GM18498 (cell line): ENCODE measurements at regions not wholly inside any gene's neighbourhood (a gene's known extent, or its start where the extent isn't known, plus 50 kb on each side); places are given as distances from the start of the nearest gene placed in this dataset.
"Not testable (repeated sequence)": the region's sequence is repeated elsewhere in the genome, so short reads cannot be mapped to it uniquely, and the experiment has no call there.

Source experiments
- ATAC-seq: cut with Tn5 transposase; IDR thresholded peaks from one replicate; pipeline ENCODE4 v1.9.1; 2021; ENCODE audit warnings: mild to moderate bottlenecking, moderate library complexity; ENCODE audit not compliant: unreplicated experiment

DNA sequence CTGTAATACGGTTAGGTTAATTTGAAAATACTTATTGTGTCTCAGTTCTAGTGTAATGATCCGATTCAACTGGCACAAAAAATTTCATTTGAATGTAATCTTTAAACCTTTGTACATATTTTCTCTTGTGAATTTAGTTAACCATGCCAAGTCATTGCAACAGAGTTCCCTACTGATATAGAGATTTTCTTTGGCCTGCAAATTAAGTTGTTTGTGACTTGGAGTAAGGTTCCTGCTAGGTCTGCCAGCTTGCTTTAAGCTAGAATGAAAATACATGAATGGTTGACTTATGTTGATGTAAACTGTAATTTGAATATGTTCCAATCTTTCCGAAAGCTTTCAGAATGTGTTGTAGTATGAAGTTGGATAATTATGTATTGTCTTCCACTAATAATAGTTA, 1004.1 kb upstream of the EDIL3 start:
- ATAC-seq = no peak

GRCh38 chr5:85392309-85392708, 1007.6 kb upstream of the EDIL3 start:
- ATAC-seq = not testable (repeated sequence)

DNA sequence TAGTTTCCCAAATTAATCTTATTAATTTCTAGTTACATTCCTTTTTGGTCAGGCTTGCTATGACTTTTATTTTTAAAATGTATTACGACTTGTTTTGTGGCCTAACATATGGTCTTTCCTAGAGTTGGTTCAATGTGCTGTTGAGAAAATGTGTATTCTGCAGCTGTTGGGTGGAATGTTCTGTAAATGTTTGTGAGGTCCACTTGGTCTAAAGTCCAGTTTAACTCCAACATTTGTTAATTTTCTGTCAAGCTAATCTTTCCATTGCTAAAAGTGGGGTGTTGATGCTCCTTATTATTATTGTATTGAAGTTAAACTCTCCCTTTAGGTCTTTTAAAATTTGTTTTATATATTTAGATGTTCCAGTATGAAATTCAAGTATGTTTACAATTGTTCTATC, 1010.8 kb upstream of the EDIL3 start:
- ATAC-seq = no peak

DNA sequence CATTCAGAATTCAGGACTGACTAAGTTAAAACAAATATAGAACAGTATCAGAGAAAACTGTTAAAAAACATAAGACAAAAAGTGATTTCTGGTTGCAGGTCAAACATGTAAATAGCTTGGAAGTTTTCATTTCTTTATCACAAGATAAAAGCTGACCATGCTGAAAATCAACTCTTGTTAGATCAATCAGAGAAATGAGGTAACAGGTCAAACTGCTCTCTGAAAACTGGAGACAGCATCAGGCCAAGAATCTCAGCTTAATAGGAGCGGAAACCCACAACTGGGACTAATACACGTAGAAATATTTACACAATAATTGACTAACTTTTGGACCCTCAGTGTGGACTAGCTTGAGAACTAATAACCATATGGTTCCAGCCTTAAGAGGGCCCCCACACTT, 1012.8 kb upstream of the EDIL3 start:
- no peak for ATAC-seq

- no peak for ATAC-seq
Observed at GRCh38 chr5:85428426-85428934, 1043.8 kb upstream of the EDIL3 start.

- not testable (repeated sequence) for ATAC-seq
Observed at GRCh38 chr5:85431726-85432125, 1047.0 kb upstream of the EDIL3 start.

- no peak for ATAC-seq
Observed at GRCh38 chr5:85441156-85441555, 1056.5 kb upstream of the EDIL3 start.

- ATAC-seq = no peak
Observed at GRCh38 chr5:85441853-85442252, 1057.2 kb upstream of the EDIL3 start.

GRCh38 chr5:85452322-85453025, 1067.8 kb upstream of the EDIL3 start:
- no peak for ATAC-seq

DNA sequence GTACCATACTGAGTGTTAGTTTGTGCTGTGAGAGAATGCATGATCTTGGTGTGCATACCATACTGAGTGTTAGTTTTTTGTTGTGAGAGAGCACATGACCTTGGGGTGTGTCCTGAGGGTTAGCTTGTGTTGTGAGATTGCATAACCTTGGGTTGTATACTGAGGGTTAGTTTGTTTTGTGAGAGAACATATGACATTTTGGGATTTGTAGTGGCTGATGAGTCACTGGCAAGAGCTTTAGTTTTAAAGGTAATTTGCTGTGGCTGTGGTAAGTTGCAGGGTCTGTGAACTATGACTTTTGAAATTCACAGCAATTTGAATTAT, 1068.3 kb upstream of the EDIL3 start:
- no peak for ATAC-seq

- ATAC-seq = no peak
Observed at GRCh38 chr5:85458319-85458718, 1073.6 kb upstream of the EDIL3 start.

- ATAC-seq = no peak
Observed at GRCh38 chr5:85462957-85463356, 1078.3 kb upstream of the EDIL3 start.

DNA sequence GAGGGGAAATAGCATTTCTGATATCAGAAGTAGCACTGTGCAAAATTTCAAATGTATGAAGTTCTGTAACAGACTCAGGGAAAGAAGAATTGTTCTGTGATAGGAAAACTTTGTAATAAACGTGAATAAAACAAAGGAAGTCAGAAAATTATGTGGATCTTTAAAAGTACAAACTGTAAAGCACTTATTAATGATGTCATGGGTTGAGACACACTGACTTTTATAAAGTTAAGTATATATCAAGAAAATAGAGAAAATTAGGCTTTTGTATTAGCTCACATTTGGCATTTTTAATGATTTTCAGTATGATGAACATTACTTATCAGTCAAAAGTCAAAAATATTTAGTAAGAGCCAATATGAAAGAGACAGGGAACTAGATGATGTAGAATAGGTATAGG, 1081.7 kb upstream of the EDIL3 start:
- ATAC-seq = no peak

- no peak for ATAC-seq
Observed at GRCh38 chr5:85472749-85473148, 1088.1 kb upstream of the EDIL3 start.

DNA sequence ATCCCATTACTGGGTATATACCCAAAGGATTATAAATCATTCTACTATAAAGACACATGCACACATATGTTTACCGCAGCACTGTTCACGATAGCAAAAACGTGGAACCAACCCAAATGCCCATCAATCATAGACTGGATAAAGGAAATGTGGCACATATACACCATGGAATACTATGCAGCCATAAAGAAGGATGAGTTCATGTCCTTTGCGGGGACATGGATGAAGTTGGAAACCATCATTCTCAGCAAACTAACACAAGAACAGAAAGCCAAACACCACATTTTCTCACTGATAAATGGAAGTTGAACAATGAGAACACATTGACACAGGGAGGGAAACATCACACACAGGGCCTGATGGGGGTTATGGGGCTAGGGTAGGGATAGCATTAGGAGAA, 1090.5 kb upstream of the EDIL3 start:
- ATAC-seq = not testable (repeated sequence)

GRCh38 chr5:85476617-85477016, 1091.9 kb upstream of the EDIL3 start:
- no peak for ATAC-seq

DNA sequence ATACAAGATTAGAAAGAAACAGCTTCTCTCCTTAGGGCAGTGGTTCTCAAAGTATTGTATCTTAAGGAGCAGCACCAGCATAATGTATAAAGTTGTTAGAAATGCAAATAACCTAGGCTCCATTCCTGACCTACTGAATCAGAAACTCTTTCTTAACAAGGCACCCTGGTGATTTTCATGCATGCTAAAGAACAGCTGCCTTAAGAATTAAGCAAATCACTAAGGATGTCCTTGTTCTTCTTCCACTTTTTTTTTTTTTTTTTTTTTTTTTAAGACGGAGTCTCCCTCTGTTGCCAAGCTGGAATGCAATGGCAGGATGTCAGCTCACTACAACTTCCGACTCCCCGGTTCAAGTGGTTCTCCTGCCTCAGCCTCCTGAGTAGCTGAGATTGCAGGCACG, 1095.2 kb upstream of the EDIL3 start:
- ATAC-seq = no peak

- ATAC-seq = no peak
Observed at GRCh38 chr5:85484982-85485574, 1100.4 kb upstream of the EDIL3 start.

GRCh38 chr5:85488295-85488694, 1103.6 kb upstream of the EDIL3 start:
- ATAC-seq = no peak

GRCh38 chr5:85500869-85501268, 1116.2 kb upstream of the EDIL3 start:
- no peak for ATAC-seq

GRCh38 chr5:85512896-85513295, 1104.8 kb upstream of the COX7C start:
- ATAC-seq = no peak

GRCh38 chr5:85515588-85515987, 1102.2 kb upstream of the COX7C start:
- no peak for ATAC-seq

DNA sequence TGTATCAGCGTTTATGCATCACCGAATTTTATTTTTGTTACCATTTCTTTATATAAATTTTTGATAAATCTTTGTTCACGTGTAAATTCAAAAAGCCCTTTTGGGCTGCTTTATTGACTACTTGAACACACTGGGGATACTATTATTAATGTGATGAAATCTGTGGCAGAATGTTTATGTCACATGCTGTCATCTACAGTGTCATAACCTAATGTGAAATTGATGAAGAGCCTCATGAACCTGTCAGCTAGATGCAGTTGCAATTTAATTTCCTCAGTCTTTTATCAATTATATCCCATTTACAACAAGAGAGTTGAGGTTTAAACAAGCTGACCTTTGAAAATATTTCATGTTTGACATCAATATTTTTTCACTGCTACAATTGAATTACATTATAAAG, 1100.4 kb upstream of the COX7C start:
- ATAC-seq = no peak
